Thyroid gland (tissue), 4 donors: ENCODE measurements at regions not wholly inside any gene's neighbourhood (a gene's known extent, or its start where the extent isn't known, plus 50 kb on each side); places are given as distances from the start of the nearest gene placed in this dataset.

Experiments used
- POLR2A ChIP-seq, 2 donors: fragments of 450-650 bp; IDR thresholded peaks; one replicate each; pipeline ENCODE4 v1.6.1; 2017; ENCODE audit warnings: antibody characterized with exemption in 2 of 2, mild to moderate bottlenecking in 2 of 2, moderate library complexity in 1 of 2
- TF ChIP-seq, protein P1 (sequence below), 6 experiments: fragments of 200-600 bp in 3 of 6; fragments of 450-650 bp in 3 of 6; sonication (generic) in 3 of 6; IDR thresholded peaks; one replicate each; pipeline ENCODE4 v1.5.1; 2016 to 2019; ENCODE audit warnings: antibody characterized with exemption in 6 of 6, mild to moderate bottlenecking in 2 of 6, inconsistent platforms in 1 of 6, moderate library complexity in 1 of 6

DNA sequence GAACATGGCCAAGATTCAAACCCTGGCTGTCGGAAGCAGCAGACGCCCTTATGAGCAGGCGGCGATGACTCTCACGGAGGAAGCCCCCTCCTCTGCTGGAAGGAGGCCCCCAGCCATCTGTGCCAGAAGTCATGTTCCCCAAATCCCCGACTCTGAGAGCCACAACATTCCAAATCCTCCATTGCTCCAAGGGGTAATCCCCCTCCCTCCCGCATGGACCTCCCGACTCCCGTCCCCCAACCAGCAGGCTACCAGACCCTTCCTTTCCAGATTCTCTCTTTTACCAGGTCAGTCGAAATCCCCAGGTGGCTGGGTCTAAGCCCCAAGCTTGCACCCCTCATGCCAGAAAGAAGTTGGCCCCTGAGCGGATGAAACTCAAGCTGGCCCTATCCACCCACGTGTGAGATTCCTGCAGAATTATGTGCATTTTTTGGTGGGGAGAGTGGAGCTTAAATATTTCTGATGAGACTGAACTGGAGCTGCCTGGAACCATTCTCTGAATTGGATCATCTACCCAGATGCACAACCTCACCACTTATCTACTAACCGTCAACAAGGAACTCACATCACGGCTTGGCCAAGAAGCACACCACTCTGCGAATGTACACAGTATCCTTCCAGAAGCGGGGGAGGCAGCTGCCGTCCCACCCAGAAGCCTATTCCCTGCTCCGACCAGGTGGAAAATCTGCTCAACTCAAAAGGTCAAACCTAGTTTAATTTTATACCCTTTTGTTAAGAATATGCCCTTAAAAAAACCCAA is 283.5 kb downstream of the C16orf95 start:
- no peak for TF ChIP-seq POLR2A (IDR thresholded peaks at IDR 0.05)
- TF ChIP-seq, protein P1, sequence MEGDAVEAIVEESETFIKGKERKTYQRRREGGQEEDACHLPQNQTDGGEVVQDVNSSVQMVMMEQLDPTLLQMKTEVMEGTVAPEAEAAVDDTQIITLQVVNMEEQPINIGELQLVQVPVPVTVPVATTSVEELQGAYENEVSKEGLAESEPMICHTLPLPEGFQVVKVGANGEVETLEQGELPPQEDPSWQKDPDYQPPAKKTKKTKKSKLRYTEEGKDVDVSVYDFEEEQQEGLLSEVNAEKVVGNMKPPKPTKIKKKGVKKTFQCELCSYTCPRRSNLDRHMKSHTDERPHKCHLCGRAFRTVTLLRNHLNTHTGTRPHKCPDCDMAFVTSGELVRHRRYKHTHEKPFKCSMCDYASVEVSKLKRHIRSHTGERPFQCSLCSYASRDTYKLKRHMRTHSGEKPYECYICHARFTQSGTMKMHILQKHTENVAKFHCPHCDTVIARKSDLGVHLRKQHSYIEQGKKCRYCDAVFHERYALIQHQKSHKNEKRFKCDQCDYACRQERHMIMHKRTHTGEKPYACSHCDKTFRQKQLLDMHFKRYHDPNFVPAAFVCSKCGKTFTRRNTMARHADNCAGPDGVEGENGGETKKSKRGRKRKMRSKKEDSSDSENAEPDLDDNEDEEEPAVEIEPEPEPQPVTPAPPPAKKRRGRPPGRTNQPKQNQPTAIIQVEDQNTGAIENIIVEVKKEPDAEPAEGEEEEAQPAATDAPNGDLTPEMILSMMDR (IDR thresholded peaks at IDR 0.05): no peak
